ENCODE measurements at regions not wholly inside any gene's neighbourhood (a gene's known extent, or its start where the extent isn't known, plus 50 kb on each side); places are given as distances from the start of the nearest gene placed in this dataset.

- DNase-seq, result no peak
These were observed 212.2 kb upstream of the RPL38 start for GRCh38 chr17:73991260-73991659.

GRCh38 chr17:73994946-73995345 is 208.5 kb upstream of the RPL38 start:
- DNase-seq, result no peak

- DNase-seq, result no peak
These were observed 206.4 kb upstream of the RPL38 start for GRCh38 chr17:73997059-73997458.

GRCh38 chr17:73998249-73998648 is 205.2 kb upstream of the RPL38 start:
- DNase-seq, result no peak

GRCh38 chr17:73998653-73999645 is 204.5 kb upstream of the RPL38 start:
- DNase-seq, result no peak

GRCh38 chr17:74001145-74001544 is 202.3 kb upstream of the RPL38 start:
- DNase-seq, result peak; percentile 63

- no peak for DNase-seq
These were observed 201.2 kb upstream of the RPL38 start for GRCh38 chr17:74002241-74002640.

- DNase-seq, result no peak
These were observed 199.4 kb upstream of the RPL38 start for GRCh38 chr17:74004056-74004455.

GRCh38 chr17:74005790-74006189 is 197.7 kb upstream of the RPL38 start:
- no peak for DNase-seq

GRCh38 chr17:74006371-74006770 is 197.1 kb upstream of the RPL38 start:
- DNase-seq, result no peak

GRCh38 chr17:74008196-74008595 is 195.3 kb upstream of the RPL38 start:
- no peak for DNase-seq

GRCh38 chr17:74009056-74009625 is 194.3 kb upstream of the RPL38 start:
- no peak for DNase-seq

- DNase-seq, result no peak
These were observed 192.6 kb upstream of the RPL38 start for GRCh38 chr17:74010903-74011302.

GRCh38 chr17:74011966-74012365 is 191.5 kb upstream of the RPL38 start:
- DNase-seq, result peak; percentile 63

- no peak for DNase-seq
These were observed 191.0 kb upstream of the RPL38 start for GRCh38 chr17:74012465-74012864.

- no peak for DNase-seq
These were observed 188.2 kb upstream of the RPL38 start for GRCh38 chr17:74015316-74015715.

GRCh38 chr17:74015990-74016389 is 187.5 kb upstream of the RPL38 start:
- DNase-seq, result no peak

GRCh38 chr17:74016461-74016860 is 187.0 kb upstream of the RPL38 start:
- no peak for DNase-seq

GRCh38 chr17:74017466-74017865 is 186.0 kb upstream of the RPL38 start:
- DNase-seq, result no peak

- DNase-seq, result no peak
These were observed 185.4 kb upstream of the RPL38 start for GRCh38 chr17:74018115-74018514.

GRCh38 chr17:74019271-74019670 is 184.2 kb upstream of the RPL38 start:
- DNase-seq, result no peak

GRCh38 chr17:74019860-74020259 is 183.6 kb upstream of the RPL38 start:
- DNase-seq, result no peak

GRCh38 chr17:74020522-74020921 is 183.0 kb upstream of the RPL38 start:
- DNase-seq, result peak; percentile 26

- DNase-seq, result no peak
These were observed 178.5 kb upstream of the RPL38 start for GRCh38 chr17:74024871-74025531.
